MV-4-11 (cell line): ENCODE measurements at regions not wholly inside any gene's neighbourhood (a gene's known extent, or its start where the extent isn't known, plus 50 kb on each side); places are given as distances from the start of the nearest gene placed in this dataset.
"Not testable (repeated sequence)": the region's sequence is repeated elsewhere in the genome, so short reads cannot be mapped to it uniquely, and the experiment has no call there.

Experiments used
- DNase-seq: peaks from one replicate; lab custom pipeline; 2025; lab: John Stamatoyannopoulos, UW

GRCh38 chr5:89081360-89081759 is 198.4 kb upstream of the MEF2C start:
- DNase-seq, result no peak

GRCh38 chr5:89080467-89081116 is 197.6 kb upstream of the MEF2C start:
- no peak for DNase-seq

- peak; percentile 8 for DNase-seq
These were observed 190.1 kb upstream of the MEF2C start for GRCh38 chr5:89072842-89073672.

- DNase-seq, result no peak
These were observed 189.0 kb upstream of the MEF2C start for GRCh38 chr5:89071941-89072331.

- DNase-seq, result no peak
These were observed 188.3 kb upstream of the MEF2C start for GRCh38 chr5:89071101-89071940.

GRCh38 chr5:89069591-89069990 is 186.6 kb upstream of the MEF2C start:
- DNase-seq, result no peak

- no peak for DNase-seq
These were observed 184.4 kb upstream of the MEF2C start for GRCh38 chr5:89067362-89067761.

- no peak for DNase-seq
These were observed 182.9 kb upstream of the MEF2C start for GRCh38 chr5:89065919-89066318.

- no peak for DNase-seq
These were observed 181.8 kb upstream of the MEF2C start for GRCh38 chr5:89064736-89065135.

- DNase-seq, result peak; percentile 4
These were observed 181.1 kb upstream of the MEF2C start for GRCh38 chr5:89064054-89064453.

GRCh38 chr5:89060768-89061167 is 177.8 kb upstream of the MEF2C start:
- DNase-seq, result no peak

GRCh38 chr5:89059274-89059673 is 176.3 kb upstream of the MEF2C start:
- no peak for DNase-seq

GRCh38 chr5:89055695-89056085 is 172.7 kb upstream of the MEF2C start:
- DNase-seq, result no peak

- no peak for DNase-seq
These were observed 172.2 kb upstream of the MEF2C start for GRCh38 chr5:89055015-89055694.

GRCh38 chr5:89053547-89053946 is 170.6 kb upstream of the MEF2C start:
- no peak for DNase-seq

- DNase-seq, result not testable (repeated sequence)
These were observed 167.1 kb upstream of the MEF2C start for GRCh38 chr5:89050062-89050461.

GRCh38 chr5:89047571-89047970 is 164.6 kb upstream of the MEF2C start:
- no peak for DNase-seq

- DNase-seq, result no peak
These were observed 162.2 kb upstream of the MEF2C start for GRCh38 chr5:89045216-89045615.

- DNase-seq, result no peak
These were observed 161.8 kb upstream of the MEF2C start for GRCh38 chr5:89044674-89045200.

GRCh38 chr5:89043676-89044075 is 160.7 kb upstream of the MEF2C start:
- DNase-seq, result no peak

- no peak for DNase-seq
These were observed 159.8 kb upstream of the MEF2C start for GRCh38 chr5:89042746-89043145.

GRCh38 chr5:89041976-89042375 is 159.0 kb upstream of the MEF2C start:
- DNase-seq, result no peak
